GM18502 (cell line): ENCODE measurements at regions not wholly inside any gene's neighbourhood (a gene's known extent, or its start where the extent isn't known, plus 50 kb on each side); places are given as distances from the start of the nearest gene placed in this dataset.
A peak's percentile ranks its signal among the peaks of the same experiment; 100 is the strongest.

Experiments used
- ATAC-seq: cut with Tn5 transposase; IDR thresholded peaks from one replicate; pipeline ENCODE4 v1.9.1; 2021; ENCODE audit warnings: mild to moderate bottlenecking; ENCODE audit not compliant: unreplicated experiment, poor library complexity

- ATAC-seq, result no peak
These were observed 276.5 kb downstream of the QKI start for GRCh38 chr6:163691049-163691448.

- ATAC-seq, result no peak
These were observed 274.3 kb downstream of the QKI start for GRCh38 chr6:163688739-163689362.

- no peak for ATAC-seq
These were observed 272.6 kb downstream of the QKI start for GRCh38 chr6:163687075-163687474.

GRCh38 chr6:163686301-163686700 is 271.8 kb downstream of the QKI start:
- ATAC-seq, result no peak

- no peak for ATAC-seq
These were observed 268.6 kb downstream of the QKI start for GRCh38 chr6:163683105-163683622.

- ATAC-seq, result no peak
These were observed 265.2 kb downstream of the QKI start for GRCh38 chr6:163679753-163680152.

- no peak for ATAC-seq
These were observed 264.6 kb downstream of the QKI start for GRCh38 chr6:163679012-163679660.

GRCh38 chr6:163675611-163676010 is 261.1 kb downstream of the QKI start:
- ATAC-seq, result no peak

- no peak for ATAC-seq
These were observed 258.2 kb downstream of the QKI start for GRCh38 chr6:163672710-163673109.

- no peak for ATAC-seq
These were observed 257.3 kb downstream of the QKI start for GRCh38 chr6:163671791-163672190.

GRCh38 chr6:163671355-163671754 is 256.8 kb downstream of the QKI start:
- no peak for ATAC-seq

- ATAC-seq, result no peak
These were observed 255.8 kb downstream of the QKI start for GRCh38 chr6:163670336-163670735.

GRCh38 chr6:163668061-163668426 is 253.5 kb downstream of the QKI start:
- peak; percentile 55 for ATAC-seq

- ATAC-seq, result peak; percentile 97
These were observed 253.0 kb downstream of the QKI start for GRCh38 chr6:163667372-163668060.

GRCh38 chr6:163665464-163665863 is 250.9 kb downstream of the QKI start:
- ATAC-seq, result no peak

- ATAC-seq, result no peak
These were observed 249.1 kb downstream of the QKI start for GRCh38 chr6:163663575-163663974.

- no peak for ATAC-seq
These were observed 248.2 kb downstream of the QKI start for GRCh38 chr6:163662604-163663225.

- peak; percentile 97 for ATAC-seq
These were observed 246.8 kb downstream of the QKI start for GRCh38 chr6:163661272-163661671.

GRCh38 chr6:163659803-163660202 is 245.3 kb downstream of the QKI start:
- ATAC-seq, result no peak

GRCh38 chr6:163655217-163656121 is 241.0 kb downstream of the QKI start:
- peak; percentile 70 for ATAC-seq
